HUES6 (cell line): ENCODE measurements at regions not wholly inside any gene's neighbourhood (a gene's known extent, or its start where the extent isn't known, plus 50 kb on each side); places are given as distances from the start of the nearest gene placed in this dataset.

Experiments used
- H3K27ac ChIP-seq: 2 replicates; pipeline ENCODE4 v1.7.0; 2013; ENCODE audit warnings: low read depth, mild to moderate bottlenecking, low read length, inconsistent platforms
- H3K27me3 ChIP-seq: 2 replicates; pipeline ENCODE4 v1.6.1; 2013; ENCODE audit warnings: low read length; ENCODE audit not compliant: control insufficient read depth, insufficient read depth
- H3K36me3 ChIP-seq: 2 replicates; pipeline ENCODE4 v1.6.1; 2013; ENCODE audit warnings: low read length; ENCODE audit not compliant: control insufficient read depth, insufficient read depth
- H3K4me1 ChIP-seq: 2 replicates; pipeline ENCODE4 v1.6.1; 2013; ENCODE audit warnings: low read length; ENCODE audit not compliant: control insufficient read depth, insufficient read depth
- H3K4me3 ChIP-seq: 2 replicates; pipeline ENCODE4 v1.5.1; 2013; ENCODE audit warnings: low read depth, low read length
- H3K9ac ChIP-seq: one replicate; pipeline ENCODE4 v1.6.1; 2013; ENCODE audit warnings: mild to moderate bottlenecking, low read length
- H3K9me3 ChIP-seq: 2 replicates; pipeline ENCODE4 v1.6.1; 2013; ENCODE audit warnings: low read depth, low read length; ENCODE audit not compliant: control insufficient read depth, insufficient read depth

DNA sequence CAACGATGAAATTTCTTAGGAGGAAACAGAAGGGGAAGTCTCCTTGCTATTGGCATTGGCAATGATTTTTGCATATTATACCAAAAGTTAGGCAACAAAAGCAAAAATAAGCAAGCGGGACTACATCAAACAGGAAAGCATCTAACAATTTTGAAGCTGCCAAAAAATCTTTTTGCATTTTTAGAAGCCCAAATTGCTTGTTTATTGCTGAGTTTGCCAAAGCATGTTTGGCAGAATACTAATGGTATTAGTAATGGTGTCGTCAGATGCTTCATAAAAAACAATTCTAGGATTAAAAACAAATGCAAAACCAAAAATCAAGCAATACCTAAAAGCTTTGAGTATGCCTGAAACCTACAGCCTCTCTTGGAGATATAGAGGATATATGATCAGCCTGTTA, 80.0 kb downstream of the GALR1 start:
- H3K36me3 ChIP-seq = no peaks in the 10 kb centered on the region
- no peak overlapping the region for H3K4me3 ChIP-seq

DNA sequence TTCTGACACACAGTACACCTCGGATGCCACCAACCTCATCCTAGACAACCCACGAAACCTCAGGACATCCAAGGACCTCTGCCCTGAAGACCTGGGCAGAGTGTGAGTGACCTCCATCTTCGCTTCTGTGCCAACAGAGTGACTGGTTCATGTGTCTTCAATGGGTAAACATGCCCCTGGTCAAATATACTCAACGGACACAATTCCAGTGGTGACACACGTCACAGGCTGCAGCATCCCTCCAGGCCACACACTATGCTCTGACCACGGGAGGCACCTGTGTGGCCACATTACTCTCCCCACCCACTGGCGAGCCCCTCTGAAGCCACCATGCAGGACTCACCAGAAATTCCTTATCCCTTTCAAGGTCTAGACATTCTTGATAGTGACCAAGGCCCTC, 85.2 kb downstream of the GALR1 start:
- Histone ChIP-seq H3K4me3 (no peak overlapping the region), H3K9ac (no peak overlapping the region), H3K36me3 (no peaks in the 10 kb centered on the region), H3K27me3 (no peaks in the 10 kb centered on the region), H3K27ac (no peak overlapping the region), H3K4me1 (peaks cover 10% of the 10 kb centered on the region), H3K9me3 (peaks cover 5% of the 10 kb centered on the region; the same call in 1 of the 2 replicates)

More for the DNA sequence above, 80.0 kb downstream of the GALR1 start:
- H3K4me1 ChIP-seq = no peaks in the 10 kb centered on the region
- H3K27me3 ChIP-seq = no peaks in the 10 kb centered on the region
- no peak overlapping the region for H3K27ac ChIP-seq
- H3K9ac ChIP-seq = no peak overlapping the region
- no peaks in the 10 kb centered on the region for H3K9me3 ChIP-seq

DNA sequence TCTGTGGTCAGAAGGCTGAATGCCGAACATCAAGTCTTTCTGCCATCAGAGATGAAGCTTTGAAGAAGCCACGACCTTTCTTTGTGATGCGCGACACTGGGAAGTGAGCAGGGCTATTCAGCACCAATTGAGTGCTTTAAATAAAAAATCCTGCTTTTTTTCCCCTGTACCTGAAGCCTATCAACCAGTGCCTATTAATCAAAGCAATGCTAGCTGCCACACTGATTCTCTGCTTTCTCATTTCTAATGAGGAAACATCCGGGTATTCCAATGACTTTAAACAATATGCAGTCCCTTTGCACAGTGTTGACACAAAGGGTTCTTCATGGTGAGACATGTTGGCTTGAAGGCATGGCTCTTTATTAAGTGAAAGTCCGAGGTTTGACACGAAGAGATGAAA, 88.0 kb downstream of the GALR1 start:
- Histone ChIP-seq H3K27me3 (no peaks in the 10 kb centered on the region), H3K36me3 (no peaks in the 10 kb centered on the region), H3K9ac (no peak overlapping the region), H3K4me1 (peaks cover 10% of the 10 kb centered on the region), H3K4me3 (no peak overlapping the region), H3K27ac (no peak overlapping the region), H3K9me3 (peaks cover 5% of the 10 kb centered on the region; the same call in 1 of the 2 replicates)

DNA sequence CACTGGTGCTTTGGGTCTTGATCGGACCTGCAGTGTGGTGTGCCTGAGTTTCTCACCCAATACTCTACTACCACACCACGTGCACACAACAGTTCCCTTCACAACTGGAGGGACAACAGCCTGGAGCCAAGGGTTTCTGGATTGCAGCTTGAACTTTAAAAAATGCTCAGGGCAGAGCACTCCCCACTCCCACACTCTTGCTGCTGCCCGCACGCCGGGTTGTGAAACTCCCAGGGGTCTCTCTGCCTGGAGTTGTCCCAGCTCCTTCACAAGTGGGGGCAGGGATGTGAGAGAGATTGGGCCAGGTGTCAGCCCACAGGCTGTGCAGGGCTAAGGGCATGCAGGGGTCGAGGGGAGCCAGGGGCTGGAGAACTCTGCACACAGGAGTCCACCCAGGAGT, 89.4 kb downstream of the GALR1 start:
- Histone ChIP-seq H3K36me3 (no peaks in the 10 kb centered on the region), H3K9me3 (peaks cover 5% of the 10 kb centered on the region; the same call in 1 of the 2 replicates), H3K27me3 (no peaks in the 10 kb centered on the region), H3K4me1 (peaks cover 10% of the 10 kb centered on the region), H3K27ac (no peak overlapping the region), H3K4me3 (no peak overlapping the region), H3K9ac (no peak overlapping the region)

DNA sequence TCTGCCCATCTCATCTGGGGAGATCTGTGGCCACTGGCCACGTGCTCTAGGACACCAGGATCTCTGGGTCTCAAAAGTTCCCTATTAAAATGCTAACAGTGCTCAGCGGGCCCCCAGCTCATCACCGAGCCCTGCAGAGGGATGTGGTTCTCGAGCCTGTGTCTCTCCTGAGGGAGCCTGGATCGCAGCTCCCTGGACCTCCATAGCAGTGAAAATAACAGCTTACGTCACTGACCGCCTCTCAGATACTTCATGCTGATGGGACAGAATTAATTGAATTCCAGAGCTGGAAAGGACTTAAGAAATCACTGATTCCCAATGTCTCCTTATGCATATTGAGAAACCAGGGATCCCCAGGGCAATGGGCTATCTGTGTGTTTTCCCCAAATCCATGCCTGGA, 90.0 kb downstream of the GALR1 start:
- Histone ChIP-seq H3K9ac (no peak overlapping the region), H3K4me3 (no peak overlapping the region), H3K36me3 (no peaks in the 10 kb centered on the region), H3K4me1 (peaks cover 10% of the 10 kb centered on the region), H3K27me3 (no peaks in the 10 kb centered on the region), H3K9me3 (peaks cover 5% of the 10 kb centered on the region; the same call in 1 of the 2 replicates), H3K27ac (no peak overlapping the region)

DNA sequence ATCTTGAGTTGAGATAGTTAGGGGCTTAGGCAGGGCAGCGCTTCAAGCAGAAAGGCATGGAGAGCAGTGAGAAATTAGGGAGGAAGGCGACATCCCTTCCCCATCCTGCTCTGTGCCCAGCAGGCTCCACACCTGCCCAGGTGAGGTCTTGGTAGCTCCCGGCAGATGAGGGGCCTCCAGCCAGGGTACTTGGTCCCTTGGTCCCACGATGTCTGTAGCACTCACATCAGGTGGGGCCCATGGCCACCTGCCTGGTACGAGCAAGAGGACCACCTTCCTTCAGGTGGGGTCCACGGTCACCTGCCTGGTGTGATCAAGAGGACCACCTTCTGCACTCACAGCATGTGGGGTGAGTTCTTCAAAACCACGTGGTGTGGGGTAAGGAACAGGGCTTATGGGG, 91.2 kb downstream of the GALR1 start:
- H3K36me3 ChIP-seq = no peaks in the 10 kb centered on the region
- 0 out of 2 replicates have a peak, but pooled peaks cover 2% of the 10 kb centered on the region for H3K9me3 ChIP-seq
- no peak overlapping the region for H3K9ac ChIP-seq
- H3K27ac ChIP-seq = no peak overlapping the region
- no peak overlapping the region for H3K4me3 ChIP-seq
- peaks cover 10% of the 10 kb centered on the region for H3K4me1 ChIP-seq
- H3K27me3 ChIP-seq = no peaks in the 10 kb centered on the region

DNA sequence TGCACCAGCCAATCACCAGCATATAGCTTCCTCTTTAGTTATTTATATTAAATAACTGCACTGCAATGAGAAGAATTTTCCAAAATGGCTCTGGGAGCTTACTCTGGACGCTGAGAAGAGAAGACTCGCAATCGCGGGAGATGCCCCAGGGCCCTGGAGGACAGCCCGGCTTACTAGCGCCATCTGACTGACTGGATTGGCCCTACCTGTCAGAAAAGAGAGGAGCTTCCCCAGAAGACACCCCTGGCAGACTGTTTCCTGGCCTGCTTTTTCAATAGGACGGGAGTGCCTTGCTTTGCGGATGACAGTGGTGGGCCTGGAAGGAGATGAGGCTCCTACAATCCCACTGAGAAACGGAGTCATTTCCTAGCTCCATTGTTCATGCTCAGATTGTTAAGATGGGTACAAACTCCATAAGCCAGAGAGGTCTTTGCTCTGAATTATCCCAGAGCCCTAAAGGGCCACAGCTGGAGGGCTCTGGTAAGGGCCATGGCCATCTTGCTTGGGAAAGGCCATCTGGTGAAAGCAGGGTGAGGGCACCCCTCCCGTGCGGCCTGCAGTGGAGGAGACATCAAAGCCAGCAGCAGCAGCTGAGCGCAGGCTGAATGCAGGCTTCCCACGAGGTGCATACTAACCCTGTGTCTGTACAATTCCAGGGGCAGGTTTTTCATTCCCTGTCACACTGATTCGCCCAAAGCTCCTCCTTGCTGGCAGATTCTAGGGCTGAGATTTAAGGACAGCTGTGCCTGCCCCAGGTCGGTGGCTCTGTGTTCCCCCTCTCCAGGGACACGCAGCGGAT, 92.1 kb downstream of the GALR1 start:
- Histone ChIP-seq H3K9me3 (0 out of 2 replicates have a peak, but pooled peaks cover under 1% of the 10 kb centered on the region), H3K27ac (no peak overlapping the region), H3K27me3 (no peaks in the 10 kb centered on the region), H3K9ac (no peak overlapping the region), H3K4me3 (no peak overlapping the region), H3K36me3 (no peaks in the 10 kb centered on the region), H3K4me1 (peaks cover 10% of the 10 kb centered on the region)

DNA sequence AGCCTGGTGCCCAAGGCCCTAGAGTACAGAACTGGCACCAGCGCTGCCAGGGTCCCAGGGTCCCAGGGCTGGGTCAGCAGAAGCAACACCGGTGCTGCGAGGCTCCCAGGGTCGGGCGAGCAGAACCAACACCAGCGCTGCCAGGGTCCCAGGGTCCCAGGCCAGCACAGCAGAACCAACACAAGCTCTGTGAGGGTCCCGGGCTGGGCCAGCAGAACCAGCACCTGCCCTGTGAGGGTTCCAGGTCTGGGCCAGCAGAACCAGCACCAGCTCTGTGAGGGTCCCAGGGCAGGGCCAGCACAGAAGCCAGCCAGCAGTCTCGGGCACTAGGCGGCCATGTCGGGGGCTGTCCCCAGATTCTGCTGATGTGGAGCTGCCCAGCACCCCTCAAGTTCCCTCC, 93.1 kb downstream of the GALR1 start:
- no peak overlapping the region for H3K9ac ChIP-seq
- H3K9me3 ChIP-seq = no peaks in the 10 kb centered on the region
- H3K4me3 ChIP-seq = no peak overlapping the region
- no peaks in the 10 kb centered on the region for H3K27me3 ChIP-seq
- peaks cover 4% of the 10 kb centered on the region for H3K4me1 ChIP-seq
- H3K27ac ChIP-seq = no peak overlapping the region
- H3K36me3 ChIP-seq = no peaks in the 10 kb centered on the region

DNA sequence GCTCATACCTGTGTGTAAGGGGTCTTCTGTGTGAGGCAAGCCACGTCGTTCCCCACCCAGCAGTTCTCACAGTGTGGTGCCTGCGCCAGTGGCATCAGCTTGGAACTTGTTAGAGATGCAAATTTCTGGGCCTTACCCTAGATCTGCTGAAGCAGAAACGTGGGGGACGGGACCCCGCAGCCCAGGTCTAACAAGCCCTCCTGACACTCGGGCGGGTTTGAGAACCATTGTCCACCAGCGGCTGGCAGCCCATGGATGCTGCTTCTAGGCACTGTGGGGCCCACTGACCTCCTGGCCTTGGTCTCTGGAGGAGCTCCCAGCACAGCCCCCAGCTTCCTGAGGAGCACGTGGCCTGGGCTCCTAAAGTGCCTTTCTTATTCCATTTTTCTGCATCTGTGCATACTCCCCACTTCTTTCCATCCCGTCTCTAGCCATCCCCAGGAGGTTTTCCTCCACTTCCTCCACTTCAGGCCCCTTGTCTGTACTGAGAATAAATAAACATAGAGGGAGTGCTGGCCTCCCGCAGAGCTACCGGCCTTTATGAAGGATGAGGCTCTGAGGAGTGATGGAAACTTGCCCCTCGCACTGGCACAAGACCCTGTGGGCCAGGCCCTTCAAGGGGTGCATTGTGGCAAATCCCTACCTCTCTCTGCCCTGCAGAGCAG, 94.3 kb downstream of the GALR1 start:
- no peaks in the 10 kb centered on the region; the same call in 1 of the 2 replicates for H3K4me1 ChIP-seq
- H3K9me3 ChIP-seq = no peaks in the 10 kb centered on the region

DNA sequence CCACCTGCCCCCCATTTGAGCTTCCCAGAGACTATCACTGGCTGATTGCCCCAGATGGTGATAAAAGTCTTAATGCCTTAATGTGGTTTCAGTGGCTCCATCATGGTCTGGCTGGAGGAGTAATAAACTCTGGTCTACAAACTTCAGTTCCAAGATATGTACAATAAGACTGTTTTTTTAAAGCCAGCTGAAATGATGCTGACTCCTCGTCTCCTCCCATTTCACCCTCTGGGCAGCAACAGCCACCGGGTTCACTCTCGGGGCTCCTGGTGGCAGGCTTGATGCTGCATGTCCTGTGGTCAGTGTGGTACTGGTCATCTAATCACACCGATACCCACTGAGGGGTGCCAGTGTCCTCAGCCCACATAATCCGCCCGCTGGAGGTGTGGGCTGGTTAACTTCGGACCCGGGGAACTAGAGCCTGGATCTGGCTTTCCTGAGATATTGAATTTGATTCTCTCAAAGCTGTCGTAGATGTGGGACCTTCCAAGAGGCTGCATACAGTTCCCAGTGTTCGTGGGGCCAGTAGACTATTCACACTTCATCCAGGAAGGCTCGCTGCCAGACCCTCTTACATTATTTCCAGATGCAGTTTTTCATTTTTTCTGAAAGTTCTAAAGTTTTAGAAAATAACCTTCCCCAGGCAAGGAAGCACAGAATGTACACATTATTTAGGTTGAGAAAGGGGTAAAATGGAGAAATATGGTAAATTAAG, 95.3 kb downstream of the GALR1 start:
- H3K4me3 ChIP-seq = no peak overlapping the region
- no peak overlapping the region for H3K27ac ChIP-seq
- H3K9ac ChIP-seq = no peak overlapping the region
- no peaks in the 10 kb centered on the region; the same call in 1 of the 2 replicates for H3K4me1 ChIP-seq
- no peaks in the 10 kb centered on the region for H3K36me3 ChIP-seq
- H3K9me3 ChIP-seq = no peaks in the 10 kb centered on the region
- H3K27me3 ChIP-seq = no peaks in the 10 kb centered on the region

More for the DNA sequence above, 94.3 kb downstream of the GALR1 start:
- Histone ChIP-seq H3K36me3 (no peaks in the 10 kb centered on the region), H3K27me3 (no peaks in the 10 kb centered on the region), H3K4me3 (no peak overlapping the region), H3K27ac (no peak overlapping the region), H3K9ac (no peak overlapping the region)
